ENCODE measurements at regions not wholly inside any gene's neighbourhood (a gene's known extent, or its start where the extent isn't known, plus 50 kb on each side); places are given as distances from the start of the nearest gene placed in this dataset.
A peak's percentile ranks its signal among the peaks of the same experiment; 100 is the strongest.

DNA sequence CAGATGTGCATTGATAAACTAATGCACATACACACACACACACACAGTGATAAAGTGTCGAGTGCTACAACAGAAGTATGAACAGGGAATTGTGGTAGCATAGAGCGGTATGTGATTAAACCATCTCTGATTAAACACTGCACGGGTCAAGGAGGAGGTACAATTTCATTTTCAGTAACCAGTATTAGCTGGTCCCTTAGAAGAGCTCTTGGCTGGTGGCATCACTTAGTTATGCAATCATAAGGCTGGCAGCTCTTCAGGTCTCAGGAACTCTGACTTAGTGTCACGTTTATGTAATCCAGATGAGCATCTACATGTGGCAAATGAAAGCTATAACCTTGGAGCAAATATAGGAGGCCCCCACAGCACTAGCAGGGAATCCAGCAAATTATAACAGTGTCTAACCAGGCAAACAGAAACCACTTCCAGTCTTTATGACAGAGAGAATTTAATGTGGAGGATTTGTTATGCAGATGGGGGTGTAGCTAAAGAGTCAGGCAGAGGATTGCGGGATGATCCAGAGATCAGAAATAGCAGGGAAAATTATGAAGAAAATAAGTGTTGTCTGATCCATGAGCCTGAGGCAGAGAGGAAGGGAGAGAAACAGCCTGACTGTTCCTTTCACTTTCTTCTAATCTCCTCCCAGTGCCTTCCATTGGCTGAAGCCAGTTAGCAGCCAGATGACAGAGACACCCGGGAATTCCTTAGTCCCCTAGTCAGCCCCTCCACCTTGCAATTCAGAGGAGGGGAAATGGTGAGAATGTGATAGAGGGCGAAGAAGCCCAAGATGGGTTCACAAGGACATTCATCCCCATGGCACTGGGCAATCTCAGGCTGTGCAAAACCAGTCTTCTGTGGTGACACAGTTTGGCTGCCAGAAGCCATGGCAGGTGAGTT is 533.1 kb upstream of the TENM4 start:
- Histone ChIP-seq H3K27me3 (no peaks in the 10 kb centered on the region), H3K9me3 (ENCODE audit: low read depth) (no peaks in the 10 kb centered on the region), H3K27ac (no peak overlapping the region), H3K4me1 (ENCODE audit: low read depth) (peaks cover 9% of the 10 kb centered on the region), H3K4me3 (no peak overlapping the region), H3K36me3 (no peaks in the 10 kb centered on the region)
- DNase-seq (ENCODE audit: low read depth in 1 of 2, low spot score in 1 of 2): peak in 1 of 2 donors; percentile 19
- TF ChIP-seq, protein P1, sequence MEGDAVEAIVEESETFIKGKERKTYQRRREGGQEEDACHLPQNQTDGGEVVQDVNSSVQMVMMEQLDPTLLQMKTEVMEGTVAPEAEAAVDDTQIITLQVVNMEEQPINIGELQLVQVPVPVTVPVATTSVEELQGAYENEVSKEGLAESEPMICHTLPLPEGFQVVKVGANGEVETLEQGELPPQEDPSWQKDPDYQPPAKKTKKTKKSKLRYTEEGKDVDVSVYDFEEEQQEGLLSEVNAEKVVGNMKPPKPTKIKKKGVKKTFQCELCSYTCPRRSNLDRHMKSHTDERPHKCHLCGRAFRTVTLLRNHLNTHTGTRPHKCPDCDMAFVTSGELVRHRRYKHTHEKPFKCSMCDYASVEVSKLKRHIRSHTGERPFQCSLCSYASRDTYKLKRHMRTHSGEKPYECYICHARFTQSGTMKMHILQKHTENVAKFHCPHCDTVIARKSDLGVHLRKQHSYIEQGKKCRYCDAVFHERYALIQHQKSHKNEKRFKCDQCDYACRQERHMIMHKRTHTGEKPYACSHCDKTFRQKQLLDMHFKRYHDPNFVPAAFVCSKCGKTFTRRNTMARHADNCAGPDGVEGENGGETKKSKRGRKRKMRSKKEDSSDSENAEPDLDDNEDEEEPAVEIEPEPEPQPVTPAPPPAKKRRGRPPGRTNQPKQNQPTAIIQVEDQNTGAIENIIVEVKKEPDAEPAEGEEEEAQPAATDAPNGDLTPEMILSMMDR (IDR thresholded peaks at IDR 0.05; ENCODE audit: low read depth, low read length): no peak

DNA sequence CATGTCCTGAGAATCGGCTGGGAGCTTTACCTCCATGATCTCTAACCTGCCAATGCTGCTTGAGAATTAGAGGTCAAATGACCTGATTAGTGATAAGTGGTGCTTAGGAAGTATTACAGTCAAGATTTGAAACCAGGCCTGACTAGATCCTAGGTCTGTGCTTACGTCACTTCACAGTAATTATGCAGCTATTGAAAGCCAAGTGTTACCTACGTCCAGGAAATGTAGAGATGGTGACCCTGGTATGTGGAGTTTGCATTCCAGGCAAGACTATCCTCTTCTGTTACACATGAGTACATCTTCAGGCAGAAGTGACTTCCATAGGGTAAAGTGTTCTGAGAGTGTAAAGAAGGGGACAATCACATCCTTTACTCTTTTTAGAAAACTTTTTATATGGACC is 530.4 kb upstream of the TENM4 start:
- no peaks in the 10 kb centered on the region for H3K9me3 ChIP-seq (ENCODE audit: low read depth)
- no peaks in the 10 kb centered on the region for H3K27me3 ChIP-seq
- no peak overlapping the region for H3K4me3 ChIP-seq
- DNase-seq (ENCODE audit: low read depth in 1 of 2, low spot score in 1 of 2): no peak
- peaks cover 19% of the 10 kb centered on the region for H3K4me1 ChIP-seq (ENCODE audit: low read depth)
- no peak overlapping the region for H3K27ac ChIP-seq
- H3K36me3 ChIP-seq: no peaks in the 10 kb centered on the region
- TF ChIP-seq, protein P1 (IDR thresholded peaks at IDR 0.05; ENCODE audit: low read depth, low read length): no peak

DNA sequence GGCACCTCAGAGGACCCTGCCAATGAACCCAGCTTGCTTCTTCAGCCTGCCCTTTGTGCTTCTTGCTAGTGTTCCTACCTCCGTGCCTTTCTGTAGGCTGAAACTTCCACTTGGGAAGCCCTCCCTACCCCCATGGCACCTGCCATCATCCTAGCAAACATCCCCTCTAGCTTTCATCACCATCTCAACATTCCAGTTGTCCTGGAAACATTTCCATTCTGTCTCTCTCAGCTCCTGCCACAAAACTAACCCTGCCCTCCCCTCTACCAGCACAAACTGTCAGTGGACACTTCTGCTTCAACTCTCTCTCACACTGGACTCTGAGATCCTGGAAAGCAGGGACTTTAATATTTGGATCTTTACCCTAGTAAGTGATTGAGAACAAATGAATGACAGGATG is 525.8 kb upstream of the TENM4 start:
- DNase-seq (ENCODE audit: low read depth in 1 of 2, low spot score in 1 of 2): peak in 1 of 2 donors; percentile 78
- no peaks in the 10 kb centered on the region for H3K36me3 ChIP-seq

GRCh38 chr11:79963856-79964645 is 523.2 kb upstream of the TENM4 start:
- Histone ChIP-seq H3K27me3 (no peaks in the 10 kb centered on the region), H3K9me3 (ENCODE audit: low read depth) (peaks cover 5% of the 10 kb centered on the region), H3K27ac (no peak overlapping the region), H3K36me3 (no peaks in the 10 kb centered on the region), H3K4me1 (ENCODE audit: low read depth) (peaks cover 34% of the 10 kb centered on the region), H3K4me3 (no peak overlapping the region)
- DNase-seq (ENCODE audit: low read depth in 1 of 2, low spot score in 1 of 2): no peak
- TF ChIP-seq, protein P1 (IDR thresholded peaks at IDR 0.05; ENCODE audit: low read depth, low read length): no peak

More for the DNA sequence above, 525.8 kb upstream of the TENM4 start:
- Histone ChIP-seq H3K4me1 (ENCODE audit: low read depth) (peaks cover 34% of the 10 kb centered on the region), H3K27ac (peak overlapping the region; percentile 30), H3K9me3 (ENCODE audit: low read depth) (no peaks in the 10 kb centered on the region), H3K27me3 (no peaks in the 10 kb centered on the region), H3K4me3 (no peak overlapping the region)
- TF ChIP-seq, protein P1 (IDR thresholded peaks at IDR 0.05; ENCODE audit: low read depth, low read length): no peak

- TF ChIP-seq, protein P1 (IDR thresholded peaks at IDR 0.05; ENCODE audit: low read depth, low read length): no peak
- H3K27me3 ChIP-seq: no peaks in the 10 kb centered on the region
- H3K4me3 ChIP-seq: no peak overlapping the region
- peaks cover 16% of the 10 kb centered on the region for H3K4me1 ChIP-seq (ENCODE audit: low read depth)
- H3K36me3 ChIP-seq: no peaks in the 10 kb centered on the region
- H3K27ac ChIP-seq: no peak overlapping the region
- no peak for DNase-seq (ENCODE audit: low read depth in 1 of 2, low spot score in 1 of 2)
- peaks cover 6% of the 10 kb centered on the region for H3K9me3 ChIP-seq (ENCODE audit: low read depth)
Observed at GRCh38 chr11:79960461-79960860, 519.6 kb upstream of the TENM4 start.
